ENCODE measurements at regions not wholly inside any gene's neighbourhood (a gene's known extent, or its start where the extent isn't known, plus 50 kb on each side); places are given as distances from the start of the nearest gene placed in this dataset.

GRCh38 chr11:96899971-96900370 lies 510.2 kb downstream of the JRKL start:
- intact Hi-C loops (cut with DNase I; ENCODE audit: low total_unique reads): no loop called here
- no peak for TF ChIP-seq POLR2A (IDR thresholded peaks at IDR 0.05)
- TF ChIP-seq CTCF (IDR thresholded peaks at IDR 0.05 in 8 of 11, conservative IDR thresholded peaks at IDR 0.05 in 3 of 11): no peak
- no peak for TF ChIP-seq POLR2AphosphoS5 (IDR thresholded peaks at IDR 0.05)
- no peak overlapping the region for H3K4me3 ChIP-seq
- peaks cover 0 to 14% (median 4%) of the 10 kb centered on the region in 8 donors for H3K9me3 ChIP-seq
- no peak overlapping the region for H3K27ac ChIP-seq
- H3K36me3 ChIP-seq: no peaks in the 10 kb centered on the region
- no peaks in the 10 kb centered on the region for H3K27me3 ChIP-seq (replicated peaks in 1 of 7)
- no peaks in the 10 kb centered on the region for H3K4me1 ChIP-seq
- WGBS, 5 donors: 74 to 90% (median 87%) methylated on average over 5 of the region's 5 CpGs
- DNase-seq: no peak

DNA sequence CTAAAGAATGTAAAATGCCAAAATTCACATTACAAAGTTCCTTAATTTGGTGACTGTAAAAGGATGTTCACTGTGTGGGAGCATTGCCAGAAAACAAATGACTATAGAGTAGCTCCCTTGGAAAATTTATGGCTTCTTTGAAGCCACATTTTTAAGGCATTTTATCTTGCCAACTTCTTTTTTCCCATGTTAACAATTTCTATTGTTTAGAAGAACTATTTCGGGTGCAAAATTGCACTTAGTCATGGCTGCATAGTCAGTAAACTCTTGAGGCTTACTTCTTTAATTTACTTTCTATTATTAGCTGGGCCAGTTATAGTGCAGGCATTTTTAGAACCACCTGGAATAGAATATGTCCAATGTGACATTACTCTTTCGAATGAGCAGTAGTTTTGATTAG lies 515.3 kb downstream of the JRKL start:
- 3 to 32% (median 17%) methylated on average over 2 of the region's 2 CpGs for WGBS, 5 donors
- no peak for DNase-seq
- intact Hi-C loops (cut with DNase I; ENCODE audit: low total_unique reads): no loop called here
- Histone ChIP-seq H3K27ac (no peak overlapping the region), H3K36me3 (no peaks in the 10 kb centered on the region), H3K27me3 (replicated peaks in 1 of 7) (no peaks in the 10 kb centered on the region), H3K9me3 (peaks cover 0 to 20% (median 9%) of the 10 kb centered on the region in 8 donors), H3K4me3 (no peak overlapping the region), H3K4me1 (no peaks in the 10 kb centered on the region)
- TF ChIP-seq POLR2A (IDR thresholded peaks at IDR 0.05): no peak
- no peak for TF ChIP-seq CTCF (IDR thresholded peaks at IDR 0.05 in 8 of 11, conservative IDR thresholded peaks at IDR 0.05 in 3 of 11)
- no peak for TF ChIP-seq POLR2AphosphoS5 (IDR thresholded peaks at IDR 0.05)

DNA sequence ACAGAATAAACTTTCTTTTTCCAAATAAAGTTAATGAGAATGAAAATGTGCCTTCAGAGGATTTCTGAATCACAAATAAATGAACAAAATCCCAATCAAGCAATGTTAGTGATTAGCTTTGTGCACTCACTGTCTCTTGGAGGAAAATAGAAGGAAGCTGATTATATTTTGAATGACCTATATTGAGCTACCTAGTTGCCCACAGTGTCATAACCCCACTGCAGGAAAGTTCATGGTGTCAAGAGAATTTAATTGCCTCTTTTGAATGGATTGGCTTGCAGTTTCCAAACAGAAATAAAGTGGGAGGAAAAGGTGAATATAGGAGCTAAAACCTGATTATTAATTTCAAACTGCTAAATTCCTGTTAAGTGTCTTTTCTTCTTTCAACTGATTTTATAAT lies 515.9 kb downstream of the JRKL start:
- no peak for TF ChIP-seq CTCF (IDR thresholded peaks at IDR 0.05 in 8 of 11, conservative IDR thresholded peaks at IDR 0.05 in 3 of 11)
- no peak for TF ChIP-seq POLR2AphosphoS5 (IDR thresholded peaks at IDR 0.05)
- TF ChIP-seq POLR2A (IDR thresholded peaks at IDR 0.05): no peak

GRCh38 chr11:96906476-96906875 lies 516.7 kb downstream of the JRKL start:
- H3K27ac ChIP-seq: no peak overlapping the region
- H3K36me3 ChIP-seq: no peaks in the 10 kb centered on the region
- 79 to 93% (median 84%) methylated on average over 1 of the region's 1 CpG for WGBS, 5 donors
- intact Hi-C loops (cut with DNase I; ENCODE audit: low total_unique reads): no loop called here
- TF ChIP-seq CTCF (IDR thresholded peaks at IDR 0.05 in 8 of 11, conservative IDR thresholded peaks at IDR 0.05 in 3 of 11) (no peak), POLR2A (IDR thresholded peaks at IDR 0.05) (no peak), POLR2AphosphoS5 (IDR thresholded peaks at IDR 0.05) (no peak)
- H3K4me3 ChIP-seq: no peak overlapping the region
- peaks cover 0 to 12% (median 8%) of the 10 kb centered on the region in 8 donors for H3K9me3 ChIP-seq
- H3K27me3 ChIP-seq (replicated peaks in 1 of 7): no peaks in the 10 kb centered on the region
- no peaks in the 10 kb centered on the region for H3K4me1 ChIP-seq
- DNase-seq: no peak

More for the DNA sequence above, 515.9 kb downstream of the JRKL start:
- peaks cover 0 to 15% (median 8%) of the 10 kb centered on the region in 8 donors for H3K9me3 ChIP-seq
- H3K27ac ChIP-seq: no peak overlapping the region
- DNase-seq: no peak
- H3K4me3 ChIP-seq: no peak overlapping the region
- no peaks in the 10 kb centered on the region for H3K4me1 ChIP-seq
- intact Hi-C loops (cut with DNase I; ENCODE audit: low total_unique reads): no loop called here
- no peaks in the 10 kb centered on the region for H3K27me3 ChIP-seq (replicated peaks in 1 of 7)
- H3K36me3 ChIP-seq: no peaks in the 10 kb centered on the region
